ENCODE measurements at regions not wholly inside any gene's neighbourhood (a gene's known extent, or its start where the extent isn't known, plus 50 kb on each side); places are given as distances from the start of the nearest gene placed in this dataset.

DNA sequence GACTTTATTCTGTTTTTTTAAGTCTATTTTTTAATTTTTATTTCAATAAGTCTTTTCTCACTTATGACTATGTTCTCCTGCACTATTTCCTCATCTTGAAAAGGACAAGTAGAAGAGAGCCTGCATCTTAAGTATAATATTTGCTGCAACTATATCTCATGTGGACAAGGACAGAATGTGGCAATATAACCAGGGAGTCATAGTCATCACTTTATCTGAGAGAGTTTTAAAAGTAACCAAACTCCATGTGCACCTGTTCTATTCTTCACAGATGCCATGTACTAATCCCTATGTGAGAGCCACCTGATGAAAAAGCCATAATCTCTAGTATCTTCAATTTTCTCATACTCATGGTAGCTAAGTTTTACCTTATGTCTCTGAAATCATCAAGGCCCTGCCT, 104.2 kb upstream of the SOX6 start:
- Histone ChIP-seq H3K27me3 (ENCODE audit: low read depth) (no peaks in the 10 kb centered on the region), H3K4me1 (no peaks in the 10 kb centered on the region), H3K9me3 (no peaks in the 10 kb centered on the region), H3K4me3 (no peak overlapping the region), H3K27ac (no peak overlapping the region), H3K36me3 (no peaks in the 10 kb centered on the region)
- ATAC-seq, result no peak
- no peak for DNase-seq
- TF ChIP-seq, protein P1, sequence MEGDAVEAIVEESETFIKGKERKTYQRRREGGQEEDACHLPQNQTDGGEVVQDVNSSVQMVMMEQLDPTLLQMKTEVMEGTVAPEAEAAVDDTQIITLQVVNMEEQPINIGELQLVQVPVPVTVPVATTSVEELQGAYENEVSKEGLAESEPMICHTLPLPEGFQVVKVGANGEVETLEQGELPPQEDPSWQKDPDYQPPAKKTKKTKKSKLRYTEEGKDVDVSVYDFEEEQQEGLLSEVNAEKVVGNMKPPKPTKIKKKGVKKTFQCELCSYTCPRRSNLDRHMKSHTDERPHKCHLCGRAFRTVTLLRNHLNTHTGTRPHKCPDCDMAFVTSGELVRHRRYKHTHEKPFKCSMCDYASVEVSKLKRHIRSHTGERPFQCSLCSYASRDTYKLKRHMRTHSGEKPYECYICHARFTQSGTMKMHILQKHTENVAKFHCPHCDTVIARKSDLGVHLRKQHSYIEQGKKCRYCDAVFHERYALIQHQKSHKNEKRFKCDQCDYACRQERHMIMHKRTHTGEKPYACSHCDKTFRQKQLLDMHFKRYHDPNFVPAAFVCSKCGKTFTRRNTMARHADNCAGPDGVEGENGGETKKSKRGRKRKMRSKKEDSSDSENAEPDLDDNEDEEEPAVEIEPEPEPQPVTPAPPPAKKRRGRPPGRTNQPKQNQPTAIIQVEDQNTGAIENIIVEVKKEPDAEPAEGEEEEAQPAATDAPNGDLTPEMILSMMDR (IDR thresholded peaks at IDR 0.05), result no peak
- intact Hi-C loops (cut with DNase I), result no loop called here

DNA sequence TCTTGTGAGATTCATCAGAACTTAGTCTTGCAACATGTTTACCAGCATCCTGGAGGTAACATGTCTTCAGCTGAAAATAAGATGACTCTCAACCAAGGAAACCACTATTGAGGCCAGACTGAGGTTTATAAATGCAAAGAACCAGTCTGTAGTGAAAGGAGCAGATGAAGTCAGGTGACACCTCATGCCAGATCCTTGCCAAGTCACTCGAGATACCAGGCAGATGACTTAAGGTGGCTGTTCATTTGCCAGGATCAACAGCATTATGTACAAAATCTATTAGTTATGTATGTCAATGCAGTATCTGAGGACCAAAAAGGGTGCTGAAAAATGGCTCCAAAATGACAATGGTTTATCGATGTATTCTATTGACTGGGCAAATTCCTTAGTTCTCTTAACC, 100.0 kb upstream of the SOX6 start:
- no peak overlapping the region for H3K27ac ChIP-seq
- TF ChIP-seq, protein P1 (IDR thresholded peaks at IDR 0.05), result no peak
- no peaks in the 10 kb centered on the region for H3K36me3 ChIP-seq
- intact Hi-C loops (cut with DNase I), result no loop called here
- H3K9me3 ChIP-seq, result no peaks in the 10 kb centered on the region
- ATAC-seq (no peak), DNase-seq (no peak)
- H3K4me1 ChIP-seq, result no peaks in the 10 kb centered on the region
- no peaks in the 10 kb centered on the region for H3K27me3 ChIP-seq (ENCODE audit: low read depth)
- no peak overlapping the region for H3K4me3 ChIP-seq

DNA sequence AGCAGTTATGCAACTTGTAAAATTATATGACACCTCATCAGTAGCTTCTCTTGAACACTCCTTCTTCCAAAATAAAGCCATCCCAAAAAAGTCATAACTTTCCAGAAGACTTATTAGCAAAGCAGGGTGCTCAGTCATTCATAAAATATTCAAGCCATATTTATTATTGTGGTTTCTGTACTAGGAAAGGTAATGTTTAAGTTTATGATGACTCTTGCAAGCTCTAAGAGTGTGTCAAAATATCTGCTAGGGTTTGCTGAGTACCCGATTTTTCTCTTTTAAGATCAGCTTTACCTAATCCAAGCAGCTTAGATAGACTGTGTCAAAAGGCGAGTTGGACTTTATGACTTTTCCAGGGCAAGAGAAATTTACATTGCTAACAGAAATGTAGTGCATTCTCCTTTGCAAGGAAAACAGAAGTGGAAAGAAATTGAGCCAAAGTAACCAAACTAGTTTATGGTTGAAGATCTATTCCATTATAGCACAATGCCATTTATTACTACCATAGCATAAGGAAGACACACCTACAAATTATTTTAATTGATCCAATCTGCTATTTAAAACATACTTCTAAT, 98.0 kb upstream of the SOX6 start:
- no peaks in the 10 kb centered on the region for H3K9me3 ChIP-seq
- no peaks in the 10 kb centered on the region for H3K27me3 ChIP-seq (ENCODE audit: low read depth)
- no peak for ATAC-seq
- intact Hi-C loops (cut with DNase I), result no loop called here
- TF ChIP-seq, protein P1 (IDR thresholded peaks at IDR 0.05), result no peak
- no peaks in the 10 kb centered on the region for H3K4me1 ChIP-seq
- no peak for DNase-seq
- no peaks in the 10 kb centered on the region for H3K36me3 ChIP-seq
- H3K4me3 ChIP-seq, result no peak overlapping the region
- no peak overlapping the region for H3K27ac ChIP-seq

DNA sequence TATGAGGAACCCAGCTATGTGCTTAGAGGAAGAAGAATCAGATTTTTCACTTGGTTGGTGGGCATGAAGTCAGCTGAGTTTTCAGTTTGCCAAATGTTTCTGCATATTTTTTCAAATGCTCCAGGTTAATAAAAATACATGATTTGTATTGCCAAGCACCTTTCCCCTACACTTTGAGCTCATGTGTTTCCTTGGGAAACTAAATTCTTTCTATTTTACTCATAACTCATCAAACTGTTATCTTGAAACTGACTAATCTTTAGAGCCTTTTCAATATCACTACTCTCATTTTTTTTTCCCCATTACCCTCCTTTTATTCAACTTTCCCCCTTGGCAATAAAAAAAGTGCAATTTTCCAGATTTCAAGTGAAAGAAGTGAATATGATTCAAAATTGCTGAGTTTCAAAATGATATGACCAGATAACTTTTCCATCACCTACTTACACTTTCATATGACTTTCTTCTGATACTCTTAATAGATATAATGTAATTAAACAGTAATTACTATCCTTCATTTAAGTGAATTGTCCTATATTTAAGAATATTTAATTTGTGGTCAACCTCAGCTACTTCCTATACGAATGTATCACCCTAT, 91.9 kb upstream of the SOX6 start:
- Histone ChIP-seq H3K9me3 (no peaks in the 10 kb centered on the region), H3K4me1 (no peaks in the 10 kb centered on the region), H3K27ac (no peak overlapping the region), H3K36me3 (no peaks in the 10 kb centered on the region), H3K4me3 (no peak overlapping the region), H3K27me3 (ENCODE audit: low read depth) (no peaks in the 10 kb centered on the region)
- no peak for ATAC-seq
- no peak for DNase-seq
- intact Hi-C loops (cut with DNase I), result no loop called here
- TF ChIP-seq, protein P1 (IDR thresholded peaks at IDR 0.05), result no peak

DNA sequence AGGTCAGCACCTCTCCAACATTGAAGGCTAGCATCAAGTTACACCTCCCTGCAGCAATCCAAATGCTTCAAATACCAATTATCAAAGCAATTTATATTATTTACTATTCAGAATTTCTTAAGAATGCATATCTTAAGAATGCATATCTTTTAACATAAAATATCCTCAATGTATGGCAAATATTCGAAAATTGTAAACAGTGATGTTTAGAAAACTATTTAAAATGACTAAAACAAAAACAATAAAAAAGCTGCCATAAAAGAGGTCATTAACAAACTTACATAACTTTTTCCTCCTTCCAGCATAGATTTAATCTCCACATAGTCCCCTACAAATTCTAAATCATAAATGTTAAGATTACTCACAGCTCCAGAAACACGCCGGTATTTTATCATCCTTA, 85.1 kb upstream of the SOX6 start:
- TF ChIP-seq, protein P1 (IDR thresholded peaks at IDR 0.05), result no peak
- no peak for DNase-seq
- no peaks in the 10 kb centered on the region for H3K9me3 ChIP-seq
- ATAC-seq, result no peak
- no peak overlapping the region for H3K27ac ChIP-seq
- H3K4me1 ChIP-seq, result no peaks in the 10 kb centered on the region
- no peak overlapping the region for H3K4me3 ChIP-seq
- no peaks in the 10 kb centered on the region for H3K36me3 ChIP-seq
- intact Hi-C loops (cut with DNase I), result no loop called here
- no peaks in the 10 kb centered on the region for H3K27me3 ChIP-seq (ENCODE audit: low read depth)

All from lower lobe of right lung (tissue), 2 donors.